ENCODE measurements at regions not wholly inside any gene's neighbourhood (a gene's known extent, or its start where the extent isn't known, plus 50 kb on each side); places are given as distances from the start of the nearest gene placed in this dataset.
"Not testable (repeated sequence)": the region's sequence is repeated elsewhere in the genome, so short reads cannot be mapped to it uniquely, and the experiment has no call there.

- DNase-seq (ENCODE audit: extremely low spot score) = no peak
- TF ChIP-seq NFRKB (IDR thresholded peaks at IDR 0.05) = no peak
- TF ChIP-seq LEF1 (IDR thresholded peaks at IDR 0.05; ENCODE audit: borderline replicate concordance) = no peak
- TF ChIP-seq CTBP1 (IDR thresholded peaks at IDR 0.05; ENCODE audit: borderline replicate concordance) = no peak
- no peak for TF ChIP-seq L3MBTL2 (conservative IDR thresholded peaks at IDR 0.05)
- TF ChIP-seq SP1 (IDR thresholded peaks at IDR 0.05) = no peak
- TF ChIP-seq ARNT (IDR thresholded peaks at IDR 0.05) = no peak
- TF ChIP-seq HDGF (IDR thresholded peaks at IDR 0.05; ENCODE audit: borderline replicate concordance) = no peak
- ChIA-PET POLR2A (no interaction called here), CTCF (no interaction called here)
Observed at GRCh38 chr2:117323331-117323730, 491.2 kb upstream of the DDX18 start.

GRCh38 chr2:117330641-117331040, 483.9 kb upstream of the DDX18 start:
- POLR2A ChIA-PET = no interaction called here
- CTCF ChIA-PET = interaction anchor here (0.6 kb wide), 1 partner anchor 344 kb away, joined by 3 read pairs; no protein-coding TSS in a partner anchor
- no peak for TF ChIP-seq L3MBTL2 (conservative IDR thresholded peaks at IDR 0.05)
- no peak for TF ChIP-seq BHLHE40 (IDR thresholded peaks at IDR 0.05; ENCODE audit: borderline replicate concordance)
- no peak for TF ChIP-seq LEF1 (IDR thresholded peaks at IDR 0.05; ENCODE audit: borderline replicate concordance)
- no peak for TF ChIP-seq FOXA1 (IDR thresholded peaks at IDR 0.05)
- no peak for TF ChIP-seq HDGF (IDR thresholded peaks at IDR 0.05; ENCODE audit: borderline replicate concordance)
- no peak for TF ChIP-seq ARNT (IDR thresholded peaks at IDR 0.05)
- no peak for TF ChIP-seq CTBP1 (IDR thresholded peaks at IDR 0.05; ENCODE audit: borderline replicate concordance)
- TF ChIP-seq ZNF384 (IDR thresholded peaks at IDR 0.05) = no peak
- TF ChIP-seq SP1 (IDR thresholded peaks at IDR 0.05) = no peak
- no peak for TF ChIP-seq TARDBP (IDR thresholded peaks at IDR 0.05)
- DNase-seq (ENCODE audit: extremely low spot score) = no peak

DNA sequence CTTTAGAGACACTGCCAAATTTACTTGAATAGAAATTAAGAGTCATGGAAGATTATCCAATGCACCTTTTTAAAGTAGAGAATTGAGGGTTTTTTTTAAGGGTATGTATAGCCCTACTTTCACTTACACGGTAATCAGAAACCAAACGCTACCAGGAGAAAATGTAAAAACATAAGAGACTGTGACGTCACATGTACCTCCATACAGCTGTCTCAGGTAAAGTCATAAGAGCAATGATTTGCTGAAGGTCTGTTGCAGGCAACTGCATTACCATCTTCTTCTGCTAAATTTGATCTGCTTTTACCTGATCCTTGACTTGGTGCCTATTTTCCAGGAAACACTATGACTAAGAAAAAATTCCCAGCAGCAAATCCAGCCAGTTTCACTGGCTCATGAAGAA, 478.5 kb upstream of the DDX18 start:
- ChIA-PET CTCF (no interaction called here), POLR2A (no interaction called here)
- DNase-seq (ENCODE audit: extremely low spot score) = no peak
- no peak for TF ChIP-seq SP1 (IDR thresholded peaks at IDR 0.05)
- no peak for TF ChIP-seq FOXK2 (IDR thresholded peaks at IDR 0.05)
- no peak for TF ChIP-seq TARDBP (IDR thresholded peaks at IDR 0.05)
- TF ChIP-seq PKNOX1 (IDR thresholded peaks at IDR 0.05) = no peak
- no peak for TF ChIP-seq ZNF384 (IDR thresholded peaks at IDR 0.05)
- TF ChIP-seq SUZ12 (IDR thresholded peaks at IDR 0.05) = no peak
- no peak for TF ChIP-seq CTBP1 (IDR thresholded peaks at IDR 0.05; ENCODE audit: borderline replicate concordance)
- no peak for TF ChIP-seq BHLHE40 (IDR thresholded peaks at IDR 0.05; ENCODE audit: borderline replicate concordance)
- no peak for TF ChIP-seq LEF1 (IDR thresholded peaks at IDR 0.05; ENCODE audit: borderline replicate concordance)
- no peak for TF ChIP-seq L3MBTL2 (conservative IDR thresholded peaks at IDR 0.05)
- no peak for TF ChIP-seq ARNT (IDR thresholded peaks at IDR 0.05)
- TF ChIP-seq ELF4 (IDR thresholded peaks at IDR 0.05) = no peak
- no peak for TF ChIP-seq HDGF (IDR thresholded peaks at IDR 0.05; ENCODE audit: borderline replicate concordance)
- TF ChIP-seq NFRKB (IDR thresholded peaks at IDR 0.05) = no peak
- TF ChIP-seq FOXM1 (IDR thresholded peaks at IDR 0.05; ENCODE audit: borderline replicate concordance) = no peak
- TF ChIP-seq FOXA1 (IDR thresholded peaks at IDR 0.05) = no peak

DNA sequence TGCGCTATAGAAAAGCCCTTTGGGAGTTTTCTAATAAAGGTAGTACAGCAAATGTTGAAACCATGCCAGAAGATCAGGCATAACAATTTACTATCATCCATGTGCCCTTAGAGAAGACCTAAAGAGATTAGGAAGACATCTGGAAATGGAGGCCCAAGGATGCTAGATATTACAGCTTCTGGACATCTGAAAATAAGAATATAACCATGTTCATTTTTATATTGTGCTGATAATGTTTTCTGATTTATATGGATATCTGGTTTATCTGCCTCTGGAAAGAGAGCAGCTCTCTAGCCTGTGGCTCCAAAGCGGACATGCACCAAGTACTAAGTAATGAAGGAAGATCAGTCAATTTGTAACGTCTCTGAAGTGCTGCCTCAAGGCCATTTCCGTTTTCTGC, 478.0 kb upstream of the DDX18 start:
- no peak for DNase-seq (ENCODE audit: extremely low spot score)
- TF ChIP-seq BHLHE40 (IDR thresholded peaks at IDR 0.05; ENCODE audit: borderline replicate concordance) = no peak
- TF ChIP-seq FOXM1 (IDR thresholded peaks at IDR 0.05; ENCODE audit: borderline replicate concordance) = no peak
- no peak for TF ChIP-seq CTBP1 (IDR thresholded peaks at IDR 0.05; ENCODE audit: borderline replicate concordance)
- CTCF ChIA-PET = no interaction called here
- POLR2A ChIA-PET = no interaction called here

GRCh38 chr2:117337981-117338380, 476.5 kb upstream of the DDX18 start:
- DNase-seq (ENCODE audit: extremely low spot score); POLR2A ChIA-PET; CTCF ChIA-PET: not testable (repeated sequence)

GRCh38 chr2:117339980-117340379, 474.5 kb upstream of the DDX18 start:
- no peak for DNase-seq (ENCODE audit: extremely low spot score)
- ChIA-PET CTCF (no interaction called here), POLR2A (no interaction called here)
- no peak for TF ChIP-seq NFRKB (IDR thresholded peaks at IDR 0.05)
- no peak for TF ChIP-seq SUZ12 (IDR thresholded peaks at IDR 0.05)
- no peak for TF ChIP-seq PKNOX1 (IDR thresholded peaks at IDR 0.05)
- TF ChIP-seq BHLHE40 (IDR thresholded peaks at IDR 0.05; ENCODE audit: borderline replicate concordance) = no peak
- no peak for TF ChIP-seq ARNT (IDR thresholded peaks at IDR 0.05)
- no peak for TF ChIP-seq ZNF384 (IDR thresholded peaks at IDR 0.05)
- no peak for TF ChIP-seq FOXM1 (IDR thresholded peaks at IDR 0.05; ENCODE audit: borderline replicate concordance)
- TF ChIP-seq TARDBP (IDR thresholded peaks at IDR 0.05) = no peak
- TF ChIP-seq ELF4 (IDR thresholded peaks at IDR 0.05) = no peak
- TF ChIP-seq SP1 (IDR thresholded peaks at IDR 0.05) = no peak
- no peak for TF ChIP-seq FOXA1 (IDR thresholded peaks at IDR 0.05)
- no peak for TF ChIP-seq HDGF (IDR thresholded peaks at IDR 0.05; ENCODE audit: borderline replicate concordance)
- TF ChIP-seq LEF1 (IDR thresholded peaks at IDR 0.05; ENCODE audit: borderline replicate concordance) = no peak
- no peak for TF ChIP-seq L3MBTL2 (conservative IDR thresholded peaks at IDR 0.05)
- no peak for TF ChIP-seq CTBP1 (IDR thresholded peaks at IDR 0.05; ENCODE audit: borderline replicate concordance)
- no peak for TF ChIP-seq FOXK2 (IDR thresholded peaks at IDR 0.05)

GRCh38 chr2:117341690-117342089, 472.8 kb upstream of the DDX18 start:
- POLR2A ChIA-PET = no interaction called here
- CTCF ChIA-PET = no interaction called here
- TF ChIP-seq L3MBTL2 (conservative IDR thresholded peaks at IDR 0.05) = no peak
- no peak for DNase-seq (ENCODE audit: extremely low spot score)

DNA sequence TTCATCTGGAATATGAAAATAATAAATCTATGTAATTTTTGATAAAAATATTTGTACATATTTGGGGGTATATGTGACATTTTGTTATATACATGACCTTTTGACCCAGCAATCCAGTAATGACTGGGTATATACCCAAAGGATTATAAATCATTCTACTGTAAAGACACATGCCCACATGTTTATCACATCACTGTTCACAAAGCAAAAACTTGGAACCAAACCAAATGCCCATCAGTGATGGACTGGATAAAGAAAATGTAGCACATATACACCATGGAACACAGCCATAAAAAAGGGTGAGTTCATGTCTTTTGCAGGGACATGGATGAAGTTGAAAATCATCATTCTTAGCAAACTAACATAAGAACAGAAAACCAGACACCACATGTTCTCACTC, 472.1 kb upstream of the DDX18 start:
- CTCF ChIA-PET = no interaction called here
- no peak for DNase-seq (ENCODE audit: extremely low spot score)
- POLR2A ChIA-PET = no interaction called here
- TF ChIP-seq PKNOX1 (IDR thresholded peaks at IDR 0.05) (no peak), BHLHE40 (IDR thresholded peaks at IDR 0.05; ENCODE audit: borderline replicate concordance) (no peak), FOXM1 (IDR thresholded peaks at IDR 0.05; ENCODE audit: borderline replicate concordance) (no peak), ZNF384 (IDR thresholded peaks at IDR 0.05) (no peak), ARNT (IDR thresholded peaks at IDR 0.05) (no peak), CTBP1 (IDR thresholded peaks at IDR 0.05; ENCODE audit: borderline replicate concordance) (no peak), HDGF (IDR thresholded peaks at IDR 0.05; ENCODE audit: borderline replicate concordance) (no peak), TARDBP (IDR thresholded peaks at IDR 0.05) (no peak)

Measured in HEK293T (cell line).